Mucosa of descending colon (tissue), 3 donors: ENCODE measurements at regions not wholly inside any gene's neighbourhood (a gene's known extent, or its start where the extent isn't known, plus 50 kb on each side); places are given as distances from the start of the nearest gene placed in this dataset.

ENCODE experiments used
- ATAC-seq: fragments of 200-7000 bp; cut with Tn5 transposase; one replicate; pipeline ENCODE4 v1.9.1; 2020; ENCODE audit warnings: mild to moderate bottlenecking, moderate library complexity
- DNase-seq, 3 donors: peaks; one replicate each; pipeline ENCODE4 v3.0.0-alpha.2; 2020
- H3K36me3 ChIP-seq: fragments of 200-600 bp; one replicate; pipeline ENCODE4 v1.8.0; 2021; ENCODE audit warnings: low read depth, mild to moderate bottlenecking
- H3K4me1 ChIP-seq: fragments of 200-600 bp; one replicate; pipeline ENCODE4 v1.8.0; 2021; ENCODE audit warnings: low read depth, mild to moderate bottlenecking
- H3K4me3 ChIP-seq: fragments of 200-600 bp; one replicate; pipeline ENCODE4 v1.8.0; 2021; ENCODE audit warnings: mild to moderate bottlenecking
- H3K9me3 ChIP-seq: fragments of 200-600 bp; one replicate; pipeline ENCODE4 v1.8.0; 2021; ENCODE audit warnings: mild to moderate bottlenecking
- intact Hi-C, 2 donors: fragments of 100-400 bp; cut with DNase I in 1 of 2; cut with micrococcal nuclease in 1 of 2; formaldehyde crosslinking; loops; one replicate each; pipeline versions ENCODE4 v1.11.0 to v1.11.1; 2022; cut with DNase I, micrococcal nuclease
- TF ChIP-seq, protein P1 (sequence below): fragments of 200-600 bp; IDR thresholded peaks from one replicate; pipeline ENCODE4 v1.8.0; 2022; ENCODE audit warnings: antibody characterized with exemption, mild to moderate bottlenecking
- donor health status: DM: no; HTN: no; CAD: no; lungs with moderate emphysema.
- donor health status: DM: no; HTN: no; CAD: no.
- donor health status: DM: no; HTN: yes; CAD: no.

GRCh38 chr6:113513086-113513485 lies 344.1 kb upstream of the MARCKS start:
- TF ChIP-seq, protein P1, sequence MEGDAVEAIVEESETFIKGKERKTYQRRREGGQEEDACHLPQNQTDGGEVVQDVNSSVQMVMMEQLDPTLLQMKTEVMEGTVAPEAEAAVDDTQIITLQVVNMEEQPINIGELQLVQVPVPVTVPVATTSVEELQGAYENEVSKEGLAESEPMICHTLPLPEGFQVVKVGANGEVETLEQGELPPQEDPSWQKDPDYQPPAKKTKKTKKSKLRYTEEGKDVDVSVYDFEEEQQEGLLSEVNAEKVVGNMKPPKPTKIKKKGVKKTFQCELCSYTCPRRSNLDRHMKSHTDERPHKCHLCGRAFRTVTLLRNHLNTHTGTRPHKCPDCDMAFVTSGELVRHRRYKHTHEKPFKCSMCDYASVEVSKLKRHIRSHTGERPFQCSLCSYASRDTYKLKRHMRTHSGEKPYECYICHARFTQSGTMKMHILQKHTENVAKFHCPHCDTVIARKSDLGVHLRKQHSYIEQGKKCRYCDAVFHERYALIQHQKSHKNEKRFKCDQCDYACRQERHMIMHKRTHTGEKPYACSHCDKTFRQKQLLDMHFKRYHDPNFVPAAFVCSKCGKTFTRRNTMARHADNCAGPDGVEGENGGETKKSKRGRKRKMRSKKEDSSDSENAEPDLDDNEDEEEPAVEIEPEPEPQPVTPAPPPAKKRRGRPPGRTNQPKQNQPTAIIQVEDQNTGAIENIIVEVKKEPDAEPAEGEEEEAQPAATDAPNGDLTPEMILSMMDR, result no peak
- no peak overlapping the region for H3K4me3 ChIP-seq
- H3K36me3 ChIP-seq, result no peaks in the 10 kb centered on the region
- intact Hi-C loops, result no loop called here
- no peaks in the 10 kb centered on the region for H3K9me3 ChIP-seq
- DNase-seq, result no peak
- no peak for ATAC-seq
- no peaks in the 10 kb centered on the region for H3K4me1 ChIP-seq

DNA sequence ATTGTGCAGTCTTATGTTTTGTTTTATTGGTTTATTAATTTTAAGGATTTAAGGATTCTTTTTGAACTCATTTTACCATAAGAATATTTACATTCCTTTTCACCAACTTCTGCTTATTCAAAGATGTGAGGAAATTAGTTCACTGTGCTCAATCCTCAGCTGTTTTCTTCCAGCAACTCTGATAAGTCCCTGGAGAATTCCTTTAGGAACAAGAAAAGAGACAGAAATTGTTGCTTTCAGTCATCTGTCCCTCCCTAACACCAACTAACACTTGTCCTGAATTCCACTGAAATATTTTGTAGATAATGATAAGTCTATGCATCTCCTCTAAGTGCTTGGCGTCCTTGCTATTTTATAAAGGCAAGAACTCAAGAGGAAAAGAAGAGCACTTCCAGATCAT lies 334.8 kb upstream of the MARCKS start:
- ATAC-seq, result no peak
- no peak for DNase-seq
- TF ChIP-seq, protein P1, result no peak
- Histone ChIP-seq H3K4me1 (no peaks in the 10 kb centered on the region), H3K36me3 (no peaks in the 10 kb centered on the region), H3K9me3 (no peaks in the 10 kb centered on the region), H3K4me3 (no peak overlapping the region)
- intact Hi-C loops, result no loop called here

- intact Hi-C loops, result no loop called here
- ATAC-seq, result no peak
- no peak for DNase-seq
- no peaks in the 10 kb centered on the region for H3K36me3 ChIP-seq
- no peak overlapping the region for H3K4me3 ChIP-seq
- TF ChIP-seq, protein P1, result no peak
- H3K9me3 ChIP-seq, result no peaks in the 10 kb centered on the region
- H3K4me1 ChIP-seq, result no peaks in the 10 kb centered on the region
Measured at GRCh38 chr6:113524826-113525225, 332.3 kb upstream of the MARCKS start.

- DNase-seq (no peak), ATAC-seq (no peak)
- intact Hi-C loops, result no loop called here
- no peaks in the 10 kb centered on the region for H3K36me3 ChIP-seq
- TF ChIP-seq, protein P1, result no peak
- no peaks in the 10 kb centered on the region for H3K9me3 ChIP-seq
- H3K4me3 ChIP-seq, result no peak overlapping the region
- no peaks in the 10 kb centered on the region for H3K4me1 ChIP-seq
Measured at GRCh38 chr6:113526553-113526952, 330.6 kb upstream of the MARCKS start.

- intact Hi-C loops, result no loop called here
- no peak for ATAC-seq
- Histone ChIP-seq H3K4me3 (no peak overlapping the region), H3K4me1 (no peaks in the 10 kb centered on the region), H3K36me3 (no peaks in the 10 kb centered on the region), H3K9me3 (no peaks in the 10 kb centered on the region)
- no peak for DNase-seq
- TF ChIP-seq, protein P1, result no peak
Measured at GRCh38 chr6:113526995-113527394, 330.1 kb upstream of the MARCKS start.

DNA sequence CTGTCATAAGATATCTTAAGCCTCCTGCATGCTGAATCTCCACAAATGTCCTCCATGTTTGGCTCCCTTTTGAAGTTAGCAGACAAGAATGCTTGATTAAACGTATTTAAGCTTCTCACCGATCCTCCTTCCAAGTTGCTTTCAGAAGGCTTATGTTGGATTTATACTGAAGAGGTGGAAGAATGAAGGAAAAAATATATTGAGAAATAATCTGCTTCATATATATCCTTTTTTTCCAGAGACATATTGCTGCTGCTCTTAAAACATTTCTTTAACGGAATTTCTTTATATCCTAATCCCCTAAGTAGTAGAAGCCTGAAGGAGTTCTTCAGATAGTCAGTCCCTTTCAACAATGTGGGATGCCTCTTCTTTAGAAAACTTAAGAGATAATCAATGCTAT lies 329.0 kb upstream of the MARCKS start:
- no peak for DNase-seq
- no peaks in the 10 kb centered on the region for H3K36me3 ChIP-seq
- H3K4me1 ChIP-seq, result no peaks in the 10 kb centered on the region
- no peak overlapping the region for H3K4me3 ChIP-seq
- TF ChIP-seq, protein P1, result no peak
- no peak for ATAC-seq
- intact Hi-C loops, result no loop called here
- no peaks in the 10 kb centered on the region for H3K9me3 ChIP-seq
